Neural progenitor cell (in vitro differentiated cells): ENCODE measurements at regions not wholly inside any gene's neighbourhood (a gene's known extent, or its start where the extent isn't known, plus 50 kb on each side); places are given as distances from the start of the nearest gene placed in this dataset.
A peak's percentile ranks its signal among the peaks of the same experiment; 100 is the strongest.

ENCODE experiments used
- DNase-seq: peaks from one replicate; pipeline ENCODE4 v3.0.0-alpha.2; 2016; ENCODE audit warnings: low spot score
- H2AFZ ChIP-seq: fragments of 200-600 bp; sonication (generic); replicated peaks from 2 replicates; pipeline ENCODE4 v1.6.1; 2016; ENCODE audit warnings: antibody characterized with exemption
- H3F3A ChIP-seq: fragments of 200-600 bp; sonication (generic); 2 replicates; pipeline ENCODE4 v1.6.1; 2016; ENCODE audit warnings: antibody characterized with exemption, low read depth
- H3K27ac ChIP-seq: fragments of 200-600 bp; sonication (generic); 2 replicates; pipeline ENCODE4 v1.5.1; 2016; ENCODE audit warnings: mild to moderate bottlenecking
- H3K27me3 ChIP-seq: fragments of 200-600 bp; sonication (generic); 2 replicates; pipeline ENCODE4 v1.6.1; 2016; ENCODE audit warnings: mild to moderate bottlenecking, moderate library complexity
- H3K36me3 ChIP-seq: fragments of 200-600 bp; sonication (generic); 2 replicates; pipeline ENCODE4 v1.5.1; 2016
- H3K4me1 ChIP-seq: fragments of 200-600 bp; sonication (generic); 2 replicates; pipeline ENCODE4 v1.6.1; 2016; ENCODE audit warnings: mixed run types
- H3K4me2 ChIP-seq: fragments of 200-600 bp; sonication (generic); 2 replicates; pipeline ENCODE4 v1.6.1; 2016
- H3K4me3 ChIP-seq: fragments of 200-600 bp; sonication (generic); 2 replicates; pipeline ENCODE4 v1.5.1; 2016
- H3K79me2 ChIP-seq: fragments of 200-600 bp; sonication (generic); 2 replicates; pipeline ENCODE4 v1.6.1; 2016; ENCODE audit warnings: low read depth
- H3K9ac ChIP-seq: fragments of 200-600 bp; sonication (generic); 2 replicates; pipeline ENCODE4 v1.6.1; 2016
- H3K9me3 ChIP-seq: fragments of 200-600 bp; sonication (generic); 2 replicates; pipeline ENCODE4 v1.5.1; 2016; ENCODE audit warnings: low read depth
- H4K20me1 ChIP-seq: fragments of 200-600 bp; sonication (generic); 2 replicates; pipeline ENCODE4 v1.6.1; 2016; ENCODE audit warnings: low read depth
- H3K27ac Mint-ChIP-seq: 3 replicates; pipeline ENCODE4 v1.8.0; 2021; ENCODE audit warnings: mixed read lengths
- H3K27me3 Mint-ChIP-seq: 2 replicates; pipeline ENCODE4 v1.8.0; 2022; ENCODE audit warnings: low read depth, mild to moderate bottlenecking, inconsistent platforms, moderate library complexity, mixed read lengths; ENCODE audit not compliant: insufficient read depth
- H3K36me3 Mint-ChIP-seq: 3 replicates; pipeline ENCODE4 v1.8.0; 2021; ENCODE audit warnings: mixed read lengths
- H3K4me1 Mint-ChIP-seq: 3 replicates; pipeline ENCODE4 v1.8.0; 2021; ENCODE audit warnings: mixed read lengths
- H3K4me3 Mint-ChIP-seq: 3 replicates; pipeline ENCODE4 v1.8.0; 2021; ENCODE audit warnings: mild to moderate bottlenecking, moderate library complexity, mixed read lengths
- H3K9me3 Mint-ChIP-seq: 3 replicates; pipeline ENCODE4 v1.8.0; 2020; ENCODE audit warnings: mixed read lengths
- EZH2 ChIP-seq: fragments of 200-600 bp; sonication (generic); IDR thresholded peaks from 2 replicates; pipeline ENCODE4 v1.6.1; 2017; ENCODE audit warnings: antibody characterized with exemption, mild to moderate bottlenecking, moderate library complexity
- EZH2phosphoT487 ChIP-seq: fragments of 200-600 bp; sonication (generic); IDR thresholded peaks from 2 replicates; pipeline ENCODE4 v1.6.1; 2017; ENCODE audit warnings: antibody characterized with exemption
- TF ChIP-seq, protein P1 (sequence below): fragments of 200-600 bp; sonication (generic); IDR thresholded peaks from 2 replicates; pipeline ENCODE4 v1.5.1; 2017; ENCODE audit warnings: antibody characterized with exemption, mild to moderate bottlenecking

DNA sequence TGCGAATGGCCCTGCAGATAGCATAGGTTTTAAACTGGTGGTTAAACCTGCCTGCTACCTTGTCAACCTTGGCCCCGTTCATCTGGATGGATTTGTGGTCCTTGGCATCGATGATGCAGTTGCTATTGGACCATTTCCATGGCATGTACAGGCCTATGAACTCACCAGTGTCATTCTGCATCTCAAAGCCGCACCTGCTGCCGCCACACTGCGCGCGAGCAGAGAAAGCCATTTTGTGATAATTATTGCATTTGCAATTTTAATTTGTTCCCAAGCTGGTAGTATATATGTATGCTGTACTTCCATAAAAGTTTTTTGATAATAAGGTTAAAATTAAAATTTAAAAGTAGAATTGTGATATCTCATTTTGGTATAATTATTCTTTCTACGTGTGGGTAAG lies 94.8 kb upstream of the UXS1 start:
- H3K9me3 Mint-ChIP-seq = peaks cover 10% of the 10 kb centered on the region
- Histone ChIP-seq H3K9me3 (no peaks in the 10 kb centered on the region), H3K4me2 (no peak overlapping the region), H3F3A (no peaks in the 10 kb centered on the region), H3K27ac (no peak overlapping the region), H3K4me1 (peaks cover 6% of the 10 kb centered on the region), H3K9ac (no peak overlapping the region), H3K27me3 (no peaks in the 10 kb centered on the region), H3K4me3 (no peak overlapping the region), H2AFZ (no peak overlapping the region), H4K20me1 (no peaks in the 10 kb centered on the region), H3K79me2 (no peaks in the 10 kb centered on the region), H3K36me3 (no peaks in the 10 kb centered on the region)
- H3K4me1 Mint-ChIP-seq = peaks cover 25% of the 10 kb centered on the region
- no peak for TF ChIP-seq EZH2
- no peak for TF ChIP-seq EZH2phosphoT487
- TF ChIP-seq, protein P1, sequence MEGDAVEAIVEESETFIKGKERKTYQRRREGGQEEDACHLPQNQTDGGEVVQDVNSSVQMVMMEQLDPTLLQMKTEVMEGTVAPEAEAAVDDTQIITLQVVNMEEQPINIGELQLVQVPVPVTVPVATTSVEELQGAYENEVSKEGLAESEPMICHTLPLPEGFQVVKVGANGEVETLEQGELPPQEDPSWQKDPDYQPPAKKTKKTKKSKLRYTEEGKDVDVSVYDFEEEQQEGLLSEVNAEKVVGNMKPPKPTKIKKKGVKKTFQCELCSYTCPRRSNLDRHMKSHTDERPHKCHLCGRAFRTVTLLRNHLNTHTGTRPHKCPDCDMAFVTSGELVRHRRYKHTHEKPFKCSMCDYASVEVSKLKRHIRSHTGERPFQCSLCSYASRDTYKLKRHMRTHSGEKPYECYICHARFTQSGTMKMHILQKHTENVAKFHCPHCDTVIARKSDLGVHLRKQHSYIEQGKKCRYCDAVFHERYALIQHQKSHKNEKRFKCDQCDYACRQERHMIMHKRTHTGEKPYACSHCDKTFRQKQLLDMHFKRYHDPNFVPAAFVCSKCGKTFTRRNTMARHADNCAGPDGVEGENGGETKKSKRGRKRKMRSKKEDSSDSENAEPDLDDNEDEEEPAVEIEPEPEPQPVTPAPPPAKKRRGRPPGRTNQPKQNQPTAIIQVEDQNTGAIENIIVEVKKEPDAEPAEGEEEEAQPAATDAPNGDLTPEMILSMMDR = no peak
- no peak overlapping the region for H3K27ac Mint-ChIP-seq
- no peak for DNase-seq
- H3K27me3 Mint-ChIP-seq = peaks cover 8% of the 10 kb centered on the region
- H3K36me3 Mint-ChIP-seq = no peaks in the 10 kb centered on the region
- no peak overlapping the region for H3K4me3 Mint-ChIP-seq

DNA sequence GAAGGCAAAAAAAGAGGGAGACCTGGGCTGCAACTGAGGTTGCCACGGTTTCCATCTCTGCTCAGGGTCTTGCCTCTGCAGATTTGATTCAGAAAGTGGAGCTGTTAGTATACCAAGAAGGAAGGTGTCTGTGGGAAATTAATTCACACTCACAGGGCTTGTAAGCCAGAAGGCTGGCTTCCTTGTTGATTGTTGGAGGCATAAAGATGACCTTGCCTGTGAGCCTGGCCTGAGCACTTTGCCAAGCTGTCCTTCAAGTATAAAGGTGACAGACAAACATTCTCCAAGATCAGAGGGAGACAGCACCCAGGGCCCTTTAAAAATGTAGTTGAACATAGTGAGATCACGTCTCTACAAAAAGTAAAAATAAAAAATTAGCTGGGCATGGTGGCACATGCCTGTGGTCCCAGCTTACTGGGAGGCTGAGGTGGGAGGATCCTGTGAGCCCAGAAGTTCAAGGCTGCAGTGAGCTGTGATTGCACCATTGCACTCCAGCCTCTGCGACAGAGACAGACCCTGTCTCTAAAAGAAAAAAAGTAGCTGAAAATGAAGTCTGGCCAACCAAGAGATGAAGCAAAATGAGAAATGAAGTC lies 91.2 kb upstream of the UXS1 start:
- no peaks in the 10 kb centered on the region for H3K27me3 ChIP-seq
- H3K4me1 ChIP-seq = no peaks in the 10 kb centered on the region
- Mint-ChIP-seq H3K27me3 (peaks cover 14% of the 10 kb centered on the region), H3K4me3 (no peak overlapping the region), H3K27ac (peak overlapping the region; percentile 99), H3K36me3 (no peaks in the 10 kb centered on the region), H3K9me3 (peaks cover 10% of the 10 kb centered on the region), H3K4me1 (peaks cover 54% of the 10 kb centered on the region)
- no peak overlapping the region for H3K9ac ChIP-seq
- H2AFZ ChIP-seq = no peak overlapping the region
- H3K4me3 ChIP-seq = no peak overlapping the region
- no peaks in the 10 kb centered on the region for H4K20me1 ChIP-seq
- H3F3A ChIP-seq = no peaks in the 10 kb centered on the region
- no peaks in the 10 kb centered on the region for H3K9me3 ChIP-seq
- TF ChIP-seq, protein P1 = no peak
- no peak for TF ChIP-seq EZH2
- TF ChIP-seq EZH2phosphoT487 = no peak
- H3K36me3 ChIP-seq = no peaks in the 10 kb centered on the region
- H3K4me2 ChIP-seq = no peak overlapping the region
- DNase-seq = no peak
- no peaks in the 10 kb centered on the region for H3K79me2 ChIP-seq
- H3K27ac ChIP-seq = no peak overlapping the region

DNA sequence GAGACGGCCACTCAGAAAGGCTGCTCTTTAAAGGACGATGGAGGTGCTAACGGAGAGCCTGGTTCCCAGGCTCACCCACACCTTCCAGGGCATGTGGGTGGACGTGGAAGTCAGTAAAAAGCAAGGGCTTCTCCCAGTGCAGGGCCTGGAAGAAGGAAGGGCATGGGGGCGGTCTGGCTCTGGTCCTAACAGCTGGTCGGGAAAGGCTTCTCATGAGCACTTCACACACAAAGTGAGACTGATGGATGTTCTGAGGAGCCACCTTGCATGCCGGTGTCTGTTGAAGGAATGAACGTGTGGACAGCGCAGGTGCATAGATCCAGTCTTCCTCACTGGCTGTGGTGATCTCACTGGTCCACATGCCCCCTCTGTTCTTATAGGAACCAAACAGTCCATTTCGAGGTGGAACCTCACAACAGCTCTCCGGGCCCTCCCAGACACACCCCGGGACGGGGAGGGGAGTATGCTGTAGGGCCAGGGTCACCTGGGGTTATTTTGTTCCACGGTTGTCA lies 90.6 kb upstream of the UXS1 start:
- no peak overlapping the region for H3K27ac ChIP-seq
- no peaks in the 10 kb centered on the region for H3K4me1 ChIP-seq
- H3K27ac Mint-ChIP-seq = peak overlapping the region; percentile 99
- no peak overlapping the region for H3K4me3 Mint-ChIP-seq
- no peak overlapping the region for H3K9ac ChIP-seq
- peaks cover 10% of the 10 kb centered on the region for H3K9me3 Mint-ChIP-seq
- no peaks in the 10 kb centered on the region for H3K36me3 ChIP-seq
- no peak overlapping the region for H3K4me2 ChIP-seq
- no peaks in the 10 kb centered on the region for H3K36me3 Mint-ChIP-seq
- H3K27me3 ChIP-seq = no peaks in the 10 kb centered on the region
- H3K27me3 Mint-ChIP-seq = peaks cover 13% of the 10 kb centered on the region
- DNase-seq = no peak
- no peaks in the 10 kb centered on the region for H4K20me1 ChIP-seq
- no peaks in the 10 kb centered on the region for H3K9me3 ChIP-seq
- H3K4me3 ChIP-seq = no peak overlapping the region
- peaks cover 60% of the 10 kb centered on the region for H3K4me1 Mint-ChIP-seq
- H2AFZ ChIP-seq = no peak overlapping the region
- TF ChIP-seq, protein P1 = no peak
- TF ChIP-seq EZH2 (no peak), EZH2phosphoT487 (no peak)
- no peaks in the 10 kb centered on the region for H3F3A ChIP-seq
- H3K79me2 ChIP-seq = no peaks in the 10 kb centered on the region
